HL-60 (cell line): ENCODE measurements at regions not wholly inside any gene's neighbourhood (a gene's known extent, or its start where the extent isn't known, plus 50 kb on each side); places are given as distances from the start of the nearest gene placed in this dataset.

Source experiments
- POLR2AphosphoS5 ChIP-seq: IDR thresholded peaks from 2 replicates; pipeline ENCODE4 v1.6.1; 2012; ENCODE audit warnings: low read depth
- TF ChIP-seq, protein P1 (sequence below): IDR thresholded peaks from one replicate; pipeline ENCODE4 v1.5.1; 2011; ENCODE audit warnings: low read length, control low read depth, inconsistent platforms; ENCODE audit not compliant: insufficient read depth
- TF ChIP-seq, protein P2 (sequence below): IDR thresholded peaks from 2 replicates; pipeline ENCODE4 v1.6.1; 2012; ENCODE audit warnings: low read depth; ENCODE audit not compliant: insufficient replicate concordance

- TF ChIP-seq, protein P1, sequence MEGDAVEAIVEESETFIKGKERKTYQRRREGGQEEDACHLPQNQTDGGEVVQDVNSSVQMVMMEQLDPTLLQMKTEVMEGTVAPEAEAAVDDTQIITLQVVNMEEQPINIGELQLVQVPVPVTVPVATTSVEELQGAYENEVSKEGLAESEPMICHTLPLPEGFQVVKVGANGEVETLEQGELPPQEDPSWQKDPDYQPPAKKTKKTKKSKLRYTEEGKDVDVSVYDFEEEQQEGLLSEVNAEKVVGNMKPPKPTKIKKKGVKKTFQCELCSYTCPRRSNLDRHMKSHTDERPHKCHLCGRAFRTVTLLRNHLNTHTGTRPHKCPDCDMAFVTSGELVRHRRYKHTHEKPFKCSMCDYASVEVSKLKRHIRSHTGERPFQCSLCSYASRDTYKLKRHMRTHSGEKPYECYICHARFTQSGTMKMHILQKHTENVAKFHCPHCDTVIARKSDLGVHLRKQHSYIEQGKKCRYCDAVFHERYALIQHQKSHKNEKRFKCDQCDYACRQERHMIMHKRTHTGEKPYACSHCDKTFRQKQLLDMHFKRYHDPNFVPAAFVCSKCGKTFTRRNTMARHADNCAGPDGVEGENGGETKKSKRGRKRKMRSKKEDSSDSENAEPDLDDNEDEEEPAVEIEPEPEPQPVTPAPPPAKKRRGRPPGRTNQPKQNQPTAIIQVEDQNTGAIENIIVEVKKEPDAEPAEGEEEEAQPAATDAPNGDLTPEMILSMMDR, result peak; percentile 66
- TF ChIP-seq, protein P2, sequence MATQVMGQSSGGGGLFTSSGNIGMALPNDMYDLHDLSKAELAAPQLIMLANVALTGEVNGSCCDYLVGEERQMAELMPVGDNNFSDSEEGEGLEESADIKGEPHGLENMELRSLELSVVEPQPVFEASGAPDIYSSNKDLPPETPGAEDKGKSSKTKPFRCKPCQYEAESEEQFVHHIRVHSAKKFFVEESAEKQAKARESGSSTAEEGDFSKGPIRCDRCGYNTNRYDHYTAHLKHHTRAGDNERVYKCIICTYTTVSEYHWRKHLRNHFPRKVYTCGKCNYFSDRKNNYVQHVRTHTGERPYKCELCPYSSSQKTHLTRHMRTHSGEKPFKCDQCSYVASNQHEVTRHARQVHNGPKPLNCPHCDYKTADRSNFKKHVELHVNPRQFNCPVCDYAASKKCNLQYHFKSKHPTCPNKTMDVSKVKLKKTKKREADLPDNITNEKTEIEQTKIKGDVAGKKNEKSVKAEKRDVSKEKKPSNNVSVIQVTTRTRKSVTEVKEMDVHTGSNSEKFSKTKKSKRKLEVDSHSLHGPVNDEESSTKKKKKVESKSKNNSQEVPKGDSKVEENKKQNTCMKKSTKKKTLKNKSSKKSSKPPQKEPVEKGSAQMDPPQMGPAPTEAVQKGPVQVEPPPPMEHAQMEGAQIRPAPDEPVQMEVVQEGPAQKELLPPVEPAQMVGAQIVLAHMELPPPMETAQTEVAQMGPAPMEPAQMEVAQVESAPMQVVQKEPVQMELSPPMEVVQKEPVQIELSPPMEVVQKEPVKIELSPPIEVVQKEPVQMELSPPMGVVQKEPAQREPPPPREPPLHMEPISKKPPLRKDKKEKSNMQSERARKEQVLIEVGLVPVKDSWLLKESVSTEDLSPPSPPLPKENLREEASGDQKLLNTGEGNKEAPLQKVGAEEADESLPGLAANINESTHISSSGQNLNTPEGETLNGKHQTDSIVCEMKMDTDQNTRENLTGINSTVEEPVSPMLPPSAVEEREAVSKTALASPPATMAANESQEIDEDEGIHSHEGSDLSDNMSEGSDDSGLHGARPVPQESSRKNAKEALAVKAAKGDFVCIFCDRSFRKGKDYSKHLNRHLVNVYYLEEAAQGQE, result no peak
- no peak for TF ChIP-seq POLR2AphosphoS5
Observed at GRCh38 chr4:146095091-146095690, 80.3 kb upstream of the LSM6 start.
